Kidney tubule cell (primary cell): ENCODE measurements at regions not wholly inside any gene's neighbourhood (a gene's known extent, or its start where the extent isn't known, plus 50 kb on each side); places are given as distances from the start of the nearest gene placed in this dataset.
"Not testable (repeated sequence)": the region's sequence is repeated elsewhere in the genome, so short reads cannot be mapped to it uniquely, and the experiment has no call there.

Source experiments
- DNase-seq: peaks from one replicate; pipeline ENCODE4 v3.0.0-alpha.2; 2018; ENCODE audit warnings: low spot score

GRCh38 chrX:144494074-144494473 lies 610.2 kb downstream of the UBE2NL start:
- no peak for DNase-seq

- DNase-seq = no peak
These were observed 648.0 kb downstream of the UBE2NL start for GRCh38 chrX:144531877-144532276.

GRCh38 chrX:144566592-144566991 lies 680.7 kb upstream of the SPANXN1 start:
- DNase-seq = no peak

- peak; percentile 65 for DNase-seq
These were observed 660.5 kb upstream of the SPANXN1 start for GRCh38 chrX:144586756-144587155.

- DNase-seq = no peak
These were observed 655.3 kb upstream of the SPANXN1 start for GRCh38 chrX:144592036-144592435.

- DNase-seq = no peak
These were observed 646.3 kb upstream of the SPANXN1 start for GRCh38 chrX:144601010-144601409.

GRCh38 chrX:144612076-144612475 lies 635.2 kb upstream of the SPANXN1 start:
- no peak for DNase-seq

GRCh38 chrX:144616317-144616716 lies 631.0 kb upstream of the SPANXN1 start:
- peak; percentile 59 for DNase-seq

GRCh38 chrX:144627947-144628346 lies 619.4 kb upstream of the SPANXN1 start:
- DNase-seq = peak; percentile 34

GRCh38 chrX:144634451-144634850 lies 612.9 kb upstream of the SPANXN1 start:
- peak; percentile 59 for DNase-seq

GRCh38 chrX:144637731-144638130 lies 609.6 kb upstream of the SPANXN1 start:
- DNase-seq = peak; percentile 85

- DNase-seq = no peak
These were observed 598.5 kb upstream of the SPANXN1 start for GRCh38 chrX:144648788-144649187.

- DNase-seq = peak; percentile 2
These were observed 565.8 kb upstream of the SPANXN1 start for GRCh38 chrX:144681501-144681900.

- DNase-seq = no peak
These were observed 564.1 kb upstream of the SPANXN1 start for GRCh38 chrX:144683247-144683646.

- DNase-seq = no peak
These were observed 537.5 kb upstream of the SPANXN1 start for GRCh38 chrX:144709841-144710240.

- DNase-seq = peak; percentile 26
These were observed 532.0 kb upstream of the SPANXN1 start for GRCh38 chrX:144715337-144715736.

- no peak for DNase-seq
These were observed 531.1 kb upstream of the SPANXN1 start for GRCh38 chrX:144716187-144716586.

- DNase-seq = no peak
These were observed 529.6 kb upstream of the SPANXN1 start for GRCh38 chrX:144717682-144718081.

- no peak for DNase-seq
These were observed 525.0 kb upstream of the SPANXN1 start for GRCh38 chrX:144722307-144722706.

- peak; percentile 26 for DNase-seq
These were observed 516.8 kb upstream of the SPANXN1 start for GRCh38 chrX:144730471-144730870.

GRCh38 chrX:144732588-144732987 lies 514.7 kb upstream of the SPANXN1 start:
- peak; percentile 50 for DNase-seq

GRCh38 chrX:144738246-144738645 lies 509.1 kb upstream of the SPANXN1 start:
- no peak for DNase-seq

GRCh38 chrX:144768540-144768939 lies 478.8 kb upstream of the SPANXN1 start:
- no peak for DNase-seq

- DNase-seq = not testable (repeated sequence)
These were observed 463.8 kb upstream of the SPANXN1 start for GRCh38 chrX:144783528-144783927.

GRCh38 chrX:144790148-144790547 lies 457.2 kb upstream of the SPANXN1 start:
- DNase-seq = no peak
